Suppressor macrophage treated with lipopolysaccharide for 4 hours (primary cell): ENCODE measurements at regions not wholly inside any gene's neighbourhood (a gene's known extent, or its start where the extent isn't known, plus 50 kb on each side); places are given as distances from the start of the nearest gene placed in this dataset.
"Not testable (repeated sequence)": the region's sequence is repeated elsewhere in the genome, so short reads cannot be mapped to it uniquely, and the experiment has no call there.

Source experiments
- DNase-seq: peaks from one replicate; pipeline ENCODE4 v3.0.0-alpha.2; 2020

DNA sequence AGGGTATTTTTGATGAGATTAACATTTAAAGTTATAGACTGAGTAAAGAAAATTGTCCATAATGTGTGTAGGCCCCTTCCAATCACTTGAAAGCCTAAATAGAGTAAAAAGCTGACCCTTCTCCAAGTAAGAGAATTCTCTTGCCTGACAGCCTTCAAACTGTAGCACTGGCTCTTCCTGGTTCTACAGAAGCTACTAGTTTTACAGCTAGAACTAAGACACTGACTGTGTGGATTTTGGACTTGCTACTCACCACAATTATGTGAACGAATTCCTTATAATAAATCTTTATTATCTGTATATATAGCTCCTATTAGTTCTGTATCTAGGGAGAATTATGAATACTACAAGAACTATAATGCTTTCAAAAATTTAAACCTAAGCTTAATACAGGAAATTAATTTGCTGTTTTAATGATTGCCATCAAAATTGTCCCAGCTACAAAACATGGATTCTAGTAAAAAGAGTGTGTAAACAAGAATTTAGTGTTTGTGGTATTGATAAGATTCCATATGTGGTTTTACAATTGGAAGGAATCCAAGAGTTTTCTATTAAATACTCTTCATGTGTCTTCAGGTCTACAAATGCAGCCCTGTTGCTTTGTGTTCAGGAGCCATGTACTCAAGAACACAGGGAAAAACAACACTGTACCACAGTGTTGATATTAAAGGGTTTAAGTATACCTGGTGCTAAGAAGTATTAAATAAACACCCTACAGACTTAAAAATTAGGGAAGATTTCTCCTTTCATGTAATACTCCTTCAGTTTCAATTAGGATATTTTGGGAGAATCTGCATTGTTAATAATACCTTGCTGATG is 366.5 kb downstream of the CXXC4 start:
- no peak for DNase-seq

DNA sequence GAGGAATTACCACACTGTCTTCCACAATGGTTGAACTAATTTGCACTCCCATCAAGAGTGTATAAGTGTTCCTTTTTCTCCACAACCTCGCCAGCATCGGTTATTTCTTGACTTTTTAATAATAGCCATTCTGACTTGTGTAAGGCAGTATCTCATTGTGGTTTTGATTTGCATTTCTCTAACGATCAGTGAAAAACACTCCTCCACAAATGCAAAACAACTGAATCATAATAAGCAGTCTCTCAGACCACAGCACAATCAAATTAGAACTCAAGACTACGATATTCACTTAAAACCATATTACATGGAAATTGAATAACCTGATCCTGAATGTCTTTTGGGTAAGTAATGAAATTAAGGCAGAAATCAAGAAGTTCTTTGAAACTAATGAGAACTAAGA is 371.7 kb downstream of the CXXC4 start:
- DNase-seq = no peak

DNA sequence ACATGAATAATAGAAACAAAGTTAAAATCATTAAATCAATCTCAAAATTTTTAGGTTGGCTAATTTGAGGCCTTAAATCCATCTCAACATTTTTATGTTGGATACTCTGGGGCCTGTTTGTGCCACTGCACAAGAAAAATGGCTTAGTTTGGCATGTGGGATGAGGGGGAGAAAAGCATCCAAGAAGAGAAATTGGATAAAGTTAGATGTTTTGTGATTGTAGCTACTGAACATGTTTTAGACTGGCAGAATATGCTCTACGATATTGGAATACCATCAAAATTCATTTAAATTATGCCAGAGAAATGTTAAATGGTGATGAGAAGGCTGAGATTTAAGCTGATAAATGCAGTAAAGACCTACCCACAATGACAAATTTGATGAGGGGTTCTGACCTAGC is 376.9 kb downstream of the CXXC4 start:
- DNase-seq = no peak

DNA sequence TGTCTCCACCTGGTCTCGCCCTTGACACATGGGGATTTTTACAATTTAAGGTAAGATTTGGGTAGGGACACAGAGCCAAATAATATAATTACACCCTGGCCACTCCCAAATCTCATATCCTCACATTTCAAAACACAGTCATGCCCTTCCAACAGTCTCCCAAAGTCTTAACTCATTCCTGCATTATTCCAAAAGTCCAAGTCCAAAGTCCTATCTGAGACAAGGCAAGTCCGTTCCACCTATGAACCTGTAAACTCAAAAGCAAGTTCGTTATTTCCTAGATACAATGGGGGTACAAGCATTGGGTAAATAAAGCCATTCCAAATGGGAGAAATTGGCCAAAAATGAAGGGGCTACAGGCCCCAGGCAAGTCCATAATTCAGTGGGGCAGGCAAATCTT is 380.8 kb downstream of the CXXC4 start:
- DNase-seq = no peak

DNA sequence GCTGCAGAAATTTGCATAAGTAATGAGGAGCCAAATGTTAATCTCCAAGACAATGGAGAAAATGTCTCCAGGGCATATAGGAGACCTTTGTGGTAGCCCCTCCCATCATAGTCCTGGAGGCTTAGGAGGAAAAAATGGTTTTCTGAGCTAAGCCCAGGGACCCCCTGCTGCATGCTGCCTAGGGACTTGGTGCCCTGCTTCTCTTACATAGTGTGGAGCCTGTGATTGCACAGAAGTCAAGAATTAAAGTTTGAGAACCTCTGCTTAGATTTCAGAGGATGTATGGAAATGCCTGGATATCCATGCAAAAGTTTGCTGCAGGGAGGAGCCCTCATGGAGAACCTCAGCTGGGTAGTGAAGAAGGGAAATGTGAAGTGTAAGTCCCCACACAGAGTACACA is 379.4 kb upstream of the TACR3 start:
- no peak for DNase-seq

DNA sequence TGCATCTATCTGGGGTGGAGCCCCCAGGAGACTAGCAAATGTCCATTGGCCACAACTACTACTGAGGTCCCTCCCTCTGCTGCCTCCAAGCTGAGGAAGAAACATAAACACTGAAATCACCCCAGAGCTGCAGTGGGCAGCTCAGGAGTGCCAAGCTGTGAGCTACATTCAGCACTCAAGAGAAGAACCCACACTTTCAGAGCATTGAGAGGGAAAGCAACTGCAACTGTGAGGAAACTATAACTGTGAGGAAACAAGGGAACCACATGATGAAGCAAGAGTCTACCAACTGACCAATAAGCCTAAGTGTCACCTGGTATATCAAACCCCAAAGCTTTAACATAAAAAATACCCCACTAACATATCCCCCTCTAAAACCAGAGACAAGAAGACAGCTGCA is 373.5 kb upstream of the TACR3 start:
- DNase-seq = no peak

DNA sequence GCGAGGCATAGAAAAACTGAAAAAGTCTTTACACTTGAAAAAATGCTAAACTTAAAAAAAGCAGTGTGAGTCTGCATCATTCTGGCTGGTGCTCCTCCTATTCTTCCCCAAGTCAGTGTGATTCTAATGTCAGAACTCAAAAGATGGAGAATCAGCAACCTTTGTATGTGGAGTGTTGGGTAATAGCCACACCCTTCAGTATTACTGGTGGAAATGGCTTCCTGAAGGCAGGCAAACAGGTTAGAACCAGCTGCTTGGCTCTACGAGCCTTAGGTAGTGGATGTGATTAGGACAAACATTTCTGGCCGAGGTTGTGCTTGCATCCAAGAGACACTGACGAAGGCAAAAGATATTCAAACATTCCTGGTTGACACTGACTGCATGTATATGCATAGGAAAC is 353.4 kb upstream of the TACR3 start:
- no peak for DNase-seq

DNA sequence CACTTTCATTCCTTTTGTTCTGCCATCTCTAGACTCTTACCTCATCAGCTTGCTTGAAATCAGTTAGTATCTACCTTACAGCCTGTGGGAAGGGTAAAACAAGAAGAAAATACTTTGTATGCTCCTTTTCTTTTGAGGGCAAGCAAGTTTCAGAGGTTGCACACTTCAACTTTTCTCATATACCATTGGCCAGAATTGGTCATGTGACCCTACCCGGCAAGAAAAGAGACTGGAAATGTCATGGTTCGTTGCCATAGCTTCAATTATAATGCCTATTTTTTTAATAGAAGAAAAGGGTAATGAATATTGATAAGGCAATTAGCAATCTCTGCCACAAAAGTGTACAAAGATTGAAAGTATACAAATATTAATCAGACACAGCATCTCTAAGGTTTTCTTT is 346.7 kb upstream of the TACR3 start:
- DNase-seq = no peak

DNA sequence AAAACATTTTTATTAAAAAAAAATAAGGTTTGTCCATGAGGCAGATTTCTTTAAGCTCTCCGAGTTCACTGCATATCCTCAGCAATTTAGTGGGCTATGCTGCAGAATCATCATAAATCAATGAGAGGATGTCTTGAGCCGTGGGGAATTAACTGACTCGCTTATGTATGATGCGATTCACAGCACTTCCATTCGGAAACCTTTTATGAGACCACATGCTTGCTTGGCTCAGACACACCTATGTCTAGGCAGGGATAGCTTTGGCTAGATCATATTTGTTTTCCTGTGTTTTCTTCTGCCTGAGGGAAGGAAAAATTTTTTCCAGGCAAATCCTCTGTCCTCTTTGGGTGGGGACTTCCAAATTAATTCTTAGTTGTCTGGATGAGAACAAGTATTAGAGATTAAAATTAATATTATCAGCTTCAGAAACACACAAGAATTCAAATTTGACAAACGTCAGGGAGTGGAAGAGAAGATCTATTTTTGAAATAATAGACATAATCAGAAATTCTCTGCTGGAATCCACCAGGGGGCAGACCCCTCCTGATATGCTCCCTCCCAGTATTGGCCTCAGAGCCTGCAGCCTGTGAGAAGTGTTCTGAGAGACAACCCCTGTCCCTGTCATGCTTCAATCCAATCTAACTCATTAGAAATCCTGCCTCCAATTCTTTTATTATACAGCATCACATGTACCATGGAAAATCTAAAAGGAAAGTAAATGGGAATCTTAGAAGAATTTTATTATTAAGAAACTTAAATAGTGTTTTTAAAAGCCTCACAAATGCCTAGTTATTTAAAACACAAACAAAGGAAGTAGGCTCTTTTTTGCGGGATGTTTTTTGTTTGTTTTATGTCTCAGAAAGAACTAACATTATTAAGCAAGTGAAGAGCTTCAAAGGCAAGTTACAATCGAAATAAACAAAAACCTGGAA is 345.1 kb upstream of the TACR3 start:
- DNase-seq = peak; percentile 10

DNA sequence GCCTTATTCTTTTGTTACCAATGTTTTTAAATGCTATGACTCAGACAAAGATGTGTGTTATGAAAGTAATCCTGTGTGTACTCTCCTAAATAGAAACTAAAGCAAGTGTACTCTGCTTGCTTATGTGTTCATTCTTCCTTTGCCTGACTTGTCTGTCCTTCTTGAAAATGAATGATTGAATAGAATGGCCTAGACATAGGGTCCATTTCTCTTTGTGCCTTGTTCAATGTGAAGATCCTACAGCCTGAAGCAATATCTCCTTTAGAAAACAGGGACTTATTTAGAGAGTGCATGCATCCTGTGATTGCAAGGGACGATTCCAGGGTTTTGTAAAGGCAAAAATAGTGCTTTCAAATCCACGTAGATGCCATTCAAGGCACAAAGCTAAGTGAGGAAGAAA is 343.6 kb upstream of the TACR3 start:
- DNase-seq = no peak

DNA sequence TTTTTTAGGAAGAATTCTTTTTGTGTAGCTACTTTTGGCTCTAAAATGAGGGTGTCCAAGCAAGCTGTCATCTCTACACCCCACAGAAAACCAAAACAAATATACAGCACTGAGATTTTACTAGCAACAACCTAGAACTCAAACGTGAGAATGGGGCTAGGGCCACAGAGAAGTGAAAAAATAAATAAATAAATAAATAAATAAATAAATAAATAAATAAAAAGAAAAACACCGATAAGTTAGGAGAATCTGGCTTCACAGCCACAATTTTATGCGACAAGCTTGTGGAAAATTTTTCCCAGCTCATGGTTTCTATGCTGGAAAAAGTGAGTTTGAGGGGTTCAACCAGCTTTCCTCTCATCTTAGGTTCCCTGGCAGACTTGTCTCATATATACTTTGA is 324.6 kb upstream of the TACR3 start:
- DNase-seq = no peak

DNA sequence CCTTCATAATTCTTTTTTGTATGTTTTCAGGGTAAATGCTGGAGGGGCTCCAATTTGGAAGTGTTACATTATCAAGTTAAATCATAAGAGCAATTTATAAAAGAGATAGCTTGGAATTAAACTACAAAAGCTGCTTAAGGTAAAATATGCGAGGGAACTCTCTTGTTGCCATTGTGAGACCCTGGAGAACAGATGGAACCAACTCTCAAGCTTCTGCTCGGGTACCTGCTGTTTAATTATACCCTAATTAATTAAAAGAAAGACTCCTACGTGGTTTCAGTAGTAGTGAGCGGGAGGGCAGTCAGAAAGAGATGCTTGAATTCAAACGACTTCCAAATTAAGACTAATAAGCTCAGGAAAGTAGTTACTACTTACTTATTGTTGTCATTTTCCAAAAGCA is 313.1 kb upstream of the TACR3 start:
- no peak for DNase-seq

DNA sequence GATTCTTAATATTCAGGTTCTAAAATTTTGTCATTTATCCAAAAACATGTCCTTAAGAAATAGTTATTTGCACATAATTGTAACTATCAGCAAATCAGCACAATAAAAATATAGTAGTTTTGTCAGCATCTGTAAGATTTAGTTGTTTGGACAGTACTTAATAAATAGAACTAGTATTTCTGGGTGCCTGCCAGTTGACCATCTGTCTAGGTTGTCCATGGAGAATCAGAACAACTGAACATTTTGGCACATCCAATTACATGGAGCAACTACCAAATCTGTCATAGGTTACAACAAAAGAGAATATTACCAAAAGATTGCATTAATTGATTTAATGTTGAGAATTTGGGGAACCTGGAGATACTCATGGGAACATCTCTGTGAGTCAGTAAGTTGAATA is 305.5 kb upstream of the TACR3 start:
- no peak for DNase-seq

DNA sequence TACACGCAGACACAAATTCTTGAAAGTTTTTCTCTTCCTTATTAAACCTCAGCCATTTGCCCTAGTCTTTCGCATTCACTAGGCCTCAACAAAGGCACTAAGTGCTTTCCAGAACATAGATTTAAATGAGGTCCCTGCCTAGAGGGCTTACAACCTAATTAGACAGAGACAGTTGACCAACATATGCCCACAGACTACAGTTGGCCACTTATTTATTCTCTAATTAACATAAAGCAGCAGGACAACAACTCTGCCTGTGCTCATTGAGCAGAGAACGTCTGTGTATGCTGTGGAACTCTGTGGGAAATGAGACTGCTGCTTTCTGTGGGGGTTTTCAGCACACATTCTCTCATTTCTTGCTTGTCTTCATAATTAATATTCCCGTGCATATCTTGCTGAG is 303.0 kb upstream of the TACR3 start:
- no peak for DNase-seq

DNA sequence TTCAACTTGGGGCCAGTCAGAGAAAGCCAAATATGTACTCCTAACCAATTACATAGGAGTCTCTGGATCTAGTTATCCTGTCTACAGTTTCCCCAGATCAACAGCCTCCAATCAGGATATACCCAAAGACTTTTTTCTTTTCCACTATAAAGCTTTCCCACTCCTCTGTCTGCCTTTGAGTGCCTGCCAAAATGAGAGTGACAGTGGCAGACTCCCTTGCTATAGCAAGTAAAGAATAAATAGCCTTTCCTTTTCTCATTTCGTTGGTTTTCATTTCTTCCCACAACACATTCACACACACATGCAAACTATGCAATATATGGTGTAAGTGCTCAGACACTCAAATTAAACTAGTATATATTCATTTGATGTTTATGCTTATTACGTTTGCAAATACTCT is 302.4 kb upstream of the TACR3 start:
- no peak for DNase-seq

DNA sequence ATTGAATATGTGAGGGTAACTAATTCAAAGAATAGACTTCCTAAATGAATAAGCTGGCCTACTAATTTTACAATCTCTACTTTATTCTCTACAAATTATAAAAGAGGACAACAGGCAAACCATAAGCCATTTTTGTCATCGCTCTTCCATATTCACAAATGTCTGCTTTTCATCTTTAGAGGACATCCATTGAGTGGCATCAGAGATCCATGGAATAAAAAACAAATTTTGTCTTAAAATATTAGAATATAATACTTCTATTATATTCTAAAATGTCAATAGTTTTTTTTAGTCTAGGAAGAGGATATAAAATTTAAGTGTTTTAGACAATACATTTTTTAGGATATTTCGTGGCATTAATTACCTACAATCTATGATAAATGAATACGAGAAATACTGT is 300.9 kb upstream of the TACR3 start:
- DNase-seq = no peak

DNA sequence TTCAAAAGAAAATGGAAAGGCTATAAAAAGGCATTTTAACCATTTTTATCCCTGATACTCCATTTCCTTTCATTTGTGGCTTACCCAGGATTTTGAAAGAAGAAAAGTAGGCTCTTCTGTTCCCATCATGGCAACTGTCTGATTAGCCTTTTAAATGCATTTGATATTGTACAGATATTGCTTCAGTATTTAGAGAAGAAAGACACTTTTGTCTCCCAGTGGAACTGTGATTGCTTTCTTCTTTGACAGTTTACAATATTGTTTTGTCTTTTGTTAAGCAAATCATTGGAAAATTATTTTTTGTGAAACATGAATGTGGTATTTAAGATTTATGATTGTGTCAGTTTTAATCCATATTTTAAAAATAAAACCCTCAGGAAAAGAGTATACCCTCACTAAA is 297.4 kb upstream of the TACR3 start:
- DNase-seq = no peak

DNA sequence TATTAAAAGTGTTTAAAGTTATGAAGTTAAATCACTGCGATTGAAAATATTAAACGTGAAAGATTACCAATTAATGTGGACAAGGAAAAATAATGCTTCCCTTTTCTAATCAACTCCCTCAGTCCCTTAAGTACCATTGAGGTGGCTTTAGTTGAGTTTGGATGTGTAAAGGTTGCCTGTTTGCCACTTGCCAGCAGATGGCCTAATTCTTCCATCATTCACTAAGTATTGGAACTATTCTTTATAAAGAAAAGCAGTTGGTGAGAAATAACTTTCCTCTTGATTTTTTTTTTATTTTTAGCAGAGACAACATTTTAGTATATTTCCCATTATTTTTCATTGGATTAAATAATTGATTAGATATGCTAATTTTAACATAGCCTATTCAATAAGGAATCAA is 295.9 kb upstream of the TACR3 start:
- DNase-seq = no peak

DNA sequence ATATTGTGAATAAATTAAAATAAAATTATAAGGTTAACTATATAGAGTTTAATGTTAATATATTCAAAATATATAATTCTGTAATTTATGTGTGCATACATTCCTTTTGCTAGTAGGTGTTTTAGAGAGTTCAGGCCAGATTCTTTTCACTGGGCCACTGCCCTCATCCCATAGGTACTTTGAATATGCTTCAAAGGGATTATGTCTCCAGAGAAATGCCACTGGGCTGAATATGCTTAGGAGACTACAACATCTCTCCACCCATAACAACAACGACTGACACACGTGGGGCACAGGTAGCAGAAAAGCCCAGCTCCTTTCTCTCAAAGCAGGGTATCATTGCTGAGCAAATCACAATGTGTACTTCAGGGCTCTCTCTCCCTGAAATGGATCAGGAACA is 290.9 kb upstream of the TACR3 start:
- DNase-seq = no peak

DNA sequence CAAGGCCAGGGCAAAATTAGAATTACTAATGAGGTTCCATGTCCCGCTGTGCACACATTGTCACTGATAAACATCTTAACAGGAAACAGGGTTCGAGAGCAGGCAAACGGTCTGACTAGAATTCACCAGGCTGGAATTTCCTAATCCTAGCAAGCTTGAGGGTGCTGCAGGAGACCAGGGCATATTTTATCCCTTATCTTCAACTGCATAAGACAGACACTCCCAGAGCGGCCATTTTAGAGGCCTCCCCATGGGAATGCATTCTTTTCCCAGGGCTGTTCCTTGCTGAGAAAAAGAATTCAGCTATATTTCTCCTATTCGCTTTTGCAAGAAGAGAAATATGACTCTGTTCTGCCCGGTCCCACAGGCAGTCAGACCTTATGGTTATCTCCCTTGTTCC is 282.5 kb upstream of the TACR3 start:
- not testable (repeated sequence) for DNase-seq

DNA sequence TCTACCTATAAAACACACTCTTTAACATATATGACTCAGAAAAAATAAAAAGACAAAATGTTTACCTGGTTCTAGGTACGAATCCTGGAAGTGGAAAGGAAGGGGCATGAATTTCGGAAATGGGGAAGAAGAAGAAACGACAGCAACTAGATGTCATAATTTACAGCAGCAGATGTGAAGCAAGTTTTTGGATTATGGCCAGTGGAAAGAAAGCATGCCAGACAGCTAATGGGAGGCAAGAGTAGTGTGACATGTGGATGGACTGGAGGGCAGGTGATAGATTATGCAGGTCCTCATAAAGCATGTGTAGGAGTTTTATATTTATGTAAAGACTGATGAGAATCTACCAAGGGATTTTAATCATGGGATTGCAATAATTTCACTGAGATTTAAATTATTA is 279.0 kb upstream of the TACR3 start:
- no peak for DNase-seq

DNA sequence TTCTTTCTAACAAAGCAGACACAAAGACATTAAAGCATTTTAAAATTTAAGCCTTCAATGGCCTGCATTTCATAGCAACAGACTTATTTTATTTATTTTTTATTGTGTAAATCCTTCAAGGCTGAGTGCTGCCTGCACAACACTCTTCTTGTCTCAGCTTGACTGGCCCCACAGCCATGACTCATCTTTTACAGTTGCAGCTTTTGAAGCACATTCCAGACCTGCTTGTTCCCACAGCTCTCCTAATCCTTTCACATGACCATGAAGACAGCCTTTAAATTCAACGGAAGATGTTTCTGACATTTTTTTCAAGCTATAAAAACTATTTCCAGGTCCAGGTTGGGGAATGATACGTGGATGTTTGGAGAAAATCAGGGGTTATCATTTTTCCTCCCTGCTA is 276.9 kb upstream of the TACR3 start:
- no peak for DNase-seq

DNA sequence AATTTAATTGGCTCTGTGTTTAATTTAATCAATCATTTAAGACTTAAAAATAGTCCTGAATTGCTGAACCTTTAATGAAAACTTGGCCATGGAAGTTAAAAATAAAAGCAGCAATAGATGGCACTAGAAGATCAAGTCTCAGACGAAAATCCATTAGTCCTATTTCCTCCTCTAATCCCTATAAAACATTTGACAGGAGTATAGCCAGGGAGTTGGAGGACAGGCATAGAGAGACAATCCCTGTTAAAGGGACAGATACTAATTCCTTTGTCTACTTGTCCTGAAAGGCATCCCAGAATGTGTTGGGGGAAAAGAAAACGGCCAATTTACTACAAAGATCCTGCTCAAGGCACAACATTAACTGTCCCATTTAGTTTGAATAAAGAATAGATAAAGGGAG is 276.3 kb upstream of the TACR3 start:
- DNase-seq = no peak

DNA sequence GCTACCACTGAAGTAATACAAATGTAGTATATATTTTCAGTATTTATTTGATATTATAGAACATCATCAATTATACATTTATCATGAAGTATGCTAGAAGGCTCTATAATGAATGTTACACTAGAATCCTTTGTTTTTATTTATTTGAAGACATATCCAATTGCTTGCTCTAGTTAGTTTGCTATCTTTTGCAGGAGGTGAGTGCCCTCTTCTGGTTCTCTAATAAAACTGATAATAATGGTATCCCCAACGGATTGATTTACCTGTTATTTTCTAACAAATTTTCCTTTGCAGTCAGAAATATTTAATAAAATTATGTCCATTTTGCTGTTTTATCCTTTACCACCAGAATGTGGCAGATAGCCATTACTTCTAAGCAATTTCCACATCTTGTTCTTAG is 274.3 kb upstream of the TACR3 start:
- no peak for DNase-seq
